Activated gamma-delta T cell treated with Interleukin-2 at 50 U/mL for 16 hours (primary cell): ENCODE measurements at regions not wholly inside any gene's neighbourhood (a gene's known extent, or its start where the extent isn't known, plus 50 kb on each side); places are given as distances from the start of the nearest gene placed in this dataset.

Experiments
- DNase-seq: peaks from one replicate; pipeline ENCODE4 v3.0.0-alpha.2; 2020

- DNase-seq: no peak
These were observed 202.5 kb upstream of the RAB4A start for GRCh38 chr1:229068270-229068987.

GRCh38 chr1:229069176-229069575 lies 201.7 kb upstream of the RAB4A start:
- DNase-seq: no peak

GRCh38 chr1:229070168-229070567 lies 200.7 kb upstream of the RAB4A start:
- no peak for DNase-seq

- DNase-seq: no peak
These were observed 197.7 kb upstream of the RAB4A start for GRCh38 chr1:229073251-229073650.

- no peak for DNase-seq
These were observed 195.7 kb upstream of the RAB4A start for GRCh38 chr1:229075217-229075616.

- no peak for DNase-seq
These were observed 195.2 kb upstream of the RAB4A start for GRCh38 chr1:229075716-229076115.

GRCh38 chr1:229076195-229076594 lies 194.7 kb upstream of the RAB4A start:
- DNase-seq: no peak

- no peak for DNase-seq
These were observed 191.8 kb upstream of the RAB4A start for GRCh38 chr1:229079016-229079595.

- no peak for DNase-seq
These were observed 190.6 kb upstream of the RAB4A start for GRCh38 chr1:229080361-229080760.

GRCh38 chr1:229085291-229085690 lies 185.6 kb upstream of the RAB4A start:
- DNase-seq: no peak

GRCh38 chr1:229086091-229086490 lies 184.8 kb upstream of the RAB4A start:
- no peak for DNase-seq

GRCh38 chr1:229086686-229087085 lies 184.2 kb upstream of the RAB4A start:
- no peak for DNase-seq

- DNase-seq: no peak
These were observed 183.6 kb upstream of the RAB4A start for GRCh38 chr1:229087339-229087738.

GRCh38 chr1:229087906-229088305 lies 183.0 kb upstream of the RAB4A start:
- no peak for DNase-seq

GRCh38 chr1:229088711-229089110 lies 182.2 kb upstream of the RAB4A start:
- DNase-seq: no peak

- DNase-seq: no peak
These were observed 181.2 kb upstream of the RAB4A start for GRCh38 chr1:229089586-229090208.

- DNase-seq: no peak
These were observed 179.2 kb upstream of the RAB4A start for GRCh38 chr1:229091721-229092136.

GRCh38 chr1:229092377-229093237 lies 178.3 kb upstream of the RAB4A start:
- no peak for DNase-seq

GRCh38 chr1:229093238-229093540 lies 177.7 kb upstream of the RAB4A start:
- no peak for DNase-seq

GRCh38 chr1:229093609-229094336 lies 177.1 kb upstream of the RAB4A start:
- no peak for DNase-seq

- DNase-seq: no peak
These were observed 176.2 kb upstream of the RAB4A start for GRCh38 chr1:229094476-229095311.

GRCh38 chr1:229095325-229095724 lies 175.6 kb upstream of the RAB4A start:
- no peak for DNase-seq
